ENCODE measurements at regions not wholly inside any gene's neighbourhood (a gene's known extent, or its start where the extent isn't known, plus 50 kb on each side); places are given as distances from the start of the nearest gene placed in this dataset.

GRCh38 chr5:60382716-60383115 is 317.2 kb downstream of the DEPDC1B start:
- TF ChIP-seq POLR2A (IDR thresholded peaks at IDR 0.05; ENCODE audit: low read depth, low read length) = no peak
- no peak for TF ChIP-seq SPI1 (IDR thresholded peaks at IDR 0.05; ENCODE audit: low read depth, low read length)
- no peak for TF ChIP-seq TAF1 (IDR thresholded peaks at IDR 0.05; ENCODE audit: low read depth, low read length)
- no peak for TF ChIP-seq POLR2AphosphoS5 (IDR thresholded peaks at IDR 0.05; ENCODE audit: low read depth, low read length)
- TF ChIP-seq PAX5 (IDR thresholded peaks at IDR 0.05; ENCODE audit: insufficient read depth, low read length, severe bottlenecking) = no peak

Measured in GM12891 (cell line).